Mesenchymal stem cell (in vitro differentiated cells and primary cell): ENCODE measurements at regions not wholly inside any gene's neighbourhood (a gene's known extent, or its start where the extent isn't known, plus 50 kb on each side); places are given as distances from the start of the nearest gene placed in this dataset.

ENCODE experiments used
- DNase-seq: peaks from one replicate; pipeline ENCODE4 v3.0.0-alpha.2; 2013
- H2AFZ ChIP-seq: one replicate; pipeline ENCODE4 v1.6.1; 2013; ENCODE audit warnings: low read depth, mild to moderate bottlenecking, control low read depth, inconsistent platforms, low read length, moderate library complexity
- H2AK5ac ChIP-seq: 2 replicates; pipeline ENCODE4 v1.6.1; 2013; ENCODE audit warnings: low read length, moderate library complexity, mild to moderate bottlenecking, inconsistent platforms; ENCODE audit not compliant: severe bottlenecking
- H2BK120ac ChIP-seq: one replicate; pipeline ENCODE4 v1.6.1; 2013; ENCODE audit warnings: low read depth, mild to moderate bottlenecking, inconsistent platforms, low read length, moderate library complexity
- H2BK12ac ChIP-seq, 2 experiments: one replicate each; pipeline ENCODE4 v1.6.1; 2013; ENCODE audit warnings: inconsistent platforms in 2 of 2, low read length in 2 of 2, mild to moderate bottlenecking in 2 of 2, moderate library complexity in 2 of 2, control low read depth in 1 of 2
- H2BK15ac ChIP-seq: one replicate; pipeline ENCODE4 v1.6.1; 2013; ENCODE audit warnings: mild to moderate bottlenecking, low read depth, inconsistent platforms; ENCODE audit not compliant: poor library complexity, severe bottlenecking
- H2BK5ac ChIP-seq: 2 replicates; pipeline ENCODE4 v1.6.1; 2013; ENCODE audit warnings: low read depth, mild to moderate bottlenecking, low read length, control low read depth, inconsistent platforms; ENCODE audit not compliant: poor library complexity, severe bottlenecking
- H3K14ac ChIP-seq, 2 experiments: one replicate each; pipeline ENCODE4 v1.6.1; 2013; ENCODE audit warnings: inconsistent platforms in 2 of 2, low read length in 2 of 2, control low read depth in 1 of 2, mild to moderate bottlenecking in 1 of 2, moderate library complexity in 1 of 2
- H3K18ac ChIP-seq, 2 experiments: one replicate each; pipeline ENCODE4 v1.6.1; 2013; ENCODE audit warnings: inconsistent platforms in 2 of 2, low read length in 2 of 2, control low read depth in 1 of 2, low read depth in 1 of 2, mild to moderate bottlenecking in 1 of 2
- H3K23ac ChIP-seq, 2 experiments: one replicate each; pipeline ENCODE4 v1.6.1; 2013; ENCODE audit warnings: inconsistent platforms in 2 of 2, low read length in 2 of 2, mild to moderate bottlenecking in 2 of 2, moderate library complexity in 2 of 2, control low read depth in 1 of 2
- H3K27ac ChIP-seq: 2 replicates; pipeline ENCODE4 v1.5.1; 2013; ENCODE audit warnings: mild to moderate bottlenecking, moderate library complexity, low read length, control low read depth, inconsistent platforms; ENCODE audit not compliant: poor library complexity, severe bottlenecking
- H3K27me3 ChIP-seq, 2 experiments: 2 replicates each; pipeline versions ENCODE4 v1.6.1 to v1.7.0; 2013; ENCODE audit warnings: low read length in 2 of 2, mild to moderate bottlenecking in 2 of 2, moderate library complexity in 2 of 2, control low read depth in 1 of 2, inconsistent platforms in 1 of 2; ENCODE audit not compliant: control insufficient read depth in 1 of 2, insufficient read depth in 1 of 2
- H3K36me3 ChIP-seq, 2 experiments: 2 replicates each; pipeline versions ENCODE4 v1.6.1 to v1.7.0; 2013; ENCODE audit warnings: low read length in 2 of 2, control low read depth in 1 of 2, inconsistent platforms in 1 of 2, low read depth in 1 of 2, mild to moderate bottlenecking in 1 of 2; ENCODE audit not compliant: insufficient read depth in 2 of 2, control insufficient read depth in 1 of 2
- H3K4ac ChIP-seq, 2 experiments: one replicate each; pipeline ENCODE4 v1.6.1; 2013; ENCODE audit warnings: inconsistent platforms in 2 of 2, low read length in 2 of 2, mild to moderate bottlenecking in 2 of 2, moderate library complexity in 2 of 2, control low read depth in 1 of 2, low read depth in 1 of 2
- H3K4me1 ChIP-seq: 2 replicates; pipeline ENCODE4 v1.6.1; 2013; ENCODE audit warnings: low read depth, low read length, control low read depth; ENCODE audit not compliant: control insufficient read depth, insufficient read depth
- H3K4me2 ChIP-seq: 2 replicates; pipeline ENCODE4 v1.6.1; 2013; ENCODE audit warnings: low read length, mild to moderate bottlenecking, inconsistent platforms; ENCODE audit not compliant: poor library complexity, severe bottlenecking
- H3K4me3 ChIP-seq, 2 experiments: 2 replicates each; pipeline versions ENCODE4 v1.5.1 to v1.7.0; 2013; ENCODE audit warnings: low read length in 2 of 2, mild to moderate bottlenecking in 2 of 2, control low read depth in 1 of 2, low read depth in 1 of 2; ENCODE audit not compliant: insufficient read depth in 1 of 2
- H3K79me1 ChIP-seq: replicated peaks from 2 replicates; pipeline ENCODE4 v1.6.1; 2013; ENCODE audit warnings: mild to moderate bottlenecking, control low read depth, low read length, inconsistent platforms; ENCODE audit not compliant: poor library complexity, severe bottlenecking
- H3K9ac ChIP-seq: 2 replicates; pipeline ENCODE4 v1.7.0; 2013; ENCODE audit warnings: mild to moderate bottlenecking, low read length, moderate library complexity
- H3K9me3 ChIP-seq: 2 replicates; pipeline ENCODE4 v1.7.0; 2013; ENCODE audit warnings: mild to moderate bottlenecking, low read length; ENCODE audit not compliant: control insufficient read depth
- H4K8ac ChIP-seq: one replicate; pipeline ENCODE4 v1.6.1; 2013; ENCODE audit warnings: inconsistent platforms, mild to moderate bottlenecking, low read length, moderate library complexity
- H4K91ac ChIP-seq: one replicate; pipeline ENCODE4 v1.6.1; 2013; ENCODE audit warnings: mild to moderate bottlenecking, low read length, inconsistent platforms
- WGBS: methylation state at CpG from one replicate; pipeline ENCODE4 v1.1.7; 2013; ENCODE audit warnings: mixed read lengths; 5-methylcytosine and 5-hydroxymethylcytosine counted together

- Histone ChIP-seq H3K9ac (no peak overlapping the region), H2BK5ac (no peak overlapping the region), H2BK15ac (no peak overlapping the region), H3K4me1 (no peaks in the 10 kb centered on the region), H2AFZ (no peak overlapping the region), H3K27me3 (peaks cover 0 to 8% of the 10 kb centered on the region in 2 experiments), H3K27ac (no peak overlapping the region), H2BK120ac (no peak overlapping the region), H3K4me3 (no peak overlapping the region), H3K18ac (no peak overlapping the region), H3K4ac (no peak overlapping the region), H3K14ac (no peak overlapping the region), H3K79me1 (no peaks in the 10 kb centered on the region), H3K4me2 (no peak overlapping the region), H3K23ac (no peak overlapping the region), H2BK12ac (no peak overlapping the region), H3K36me3 (no peaks in the 10 kb centered on the region), H4K8ac (no peak overlapping the region), H3K9me3 (no peaks in the 10 kb centered on the region), H2AK5ac (no peak overlapping the region), H4K91ac (no peak overlapping the region)
- WGBS: 13% methylated on average over 1 of the region's 1 CpG
- no peak for DNase-seq
Observed at GRCh38 chr10:89924261-89924660, 222.9 kb downstream of the KIF20B start.

- Histone ChIP-seq H3K4me2 (no peak overlapping the region), H2AFZ (no peak overlapping the region), H3K27ac (no peak overlapping the region), H2BK120ac (no peak overlapping the region), H2BK5ac (no peak overlapping the region), H4K8ac (no peak overlapping the region), H3K27me3 (no peaks in the 10 kb centered on the region), H3K36me3 (no peaks in the 10 kb centered on the region), H2BK12ac (no peak overlapping the region), H3K18ac (no peak overlapping the region), H3K14ac (no peak overlapping the region), H2AK5ac (no peak overlapping the region), H3K4ac (no peak overlapping the region), H3K79me1 (no peaks in the 10 kb centered on the region), H3K4me1 (no peaks in the 10 kb centered on the region), H3K9me3 (no peaks in the 10 kb centered on the region), H3K23ac (no peak overlapping the region), H3K9ac (no peak overlapping the region), H4K91ac (no peak overlapping the region), H2BK15ac (no peak overlapping the region), H3K4me3 (no peak overlapping the region)
- no peak for DNase-seq
- 92% methylated on average over 2 of the region's 2 CpGs for WGBS
Observed at GRCh38 chr10:89926736-89927135, 225.3 kb downstream of the KIF20B start.

DNA sequence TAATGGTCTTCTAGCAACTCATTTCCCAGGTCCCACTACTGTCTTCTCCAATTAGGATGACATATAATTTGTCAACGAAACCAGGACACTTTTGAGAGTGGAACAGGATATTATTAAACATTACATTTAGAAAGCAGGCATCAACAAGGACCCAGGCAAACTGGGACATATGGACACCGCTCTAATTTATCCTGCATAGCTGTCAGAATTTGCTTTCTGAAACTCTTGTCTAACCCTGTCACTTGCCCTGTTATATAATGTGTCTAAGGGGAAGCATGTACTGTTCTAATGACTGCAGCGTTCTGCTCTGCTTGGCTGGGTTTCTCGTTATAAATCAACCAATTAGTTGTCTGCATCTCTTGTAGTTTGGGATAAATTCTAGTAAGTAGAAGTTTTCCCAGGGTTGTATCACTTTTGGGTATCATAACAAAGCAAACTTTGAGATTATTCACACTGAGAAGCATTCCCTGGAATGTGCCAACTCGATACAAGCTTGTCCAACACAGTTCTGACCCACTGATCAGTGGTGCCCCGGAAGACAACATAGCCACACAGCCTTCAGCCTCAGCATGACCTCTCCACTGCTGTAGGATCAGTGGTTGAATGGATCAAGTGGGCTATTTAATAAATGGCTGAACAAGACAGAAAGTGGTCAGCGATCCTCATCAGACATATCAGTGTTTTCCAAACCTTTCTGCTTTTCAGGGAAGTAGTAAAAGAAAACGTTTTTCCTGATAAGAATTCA, 228.1 kb downstream of the KIF20B start:
- Histone ChIP-seq H2BK15ac (no peak overlapping the region), H3K4me1 (no peaks in the 10 kb centered on the region), H4K91ac (no peak overlapping the region), H3K9ac (no peak overlapping the region), H2BK12ac (no peak overlapping the region), H3K27me3 (no peaks in the 10 kb centered on the region), H2AFZ (no peak overlapping the region), H2BK5ac (no peak overlapping the region), H2AK5ac (no peak overlapping the region), H3K9me3 (no peaks in the 10 kb centered on the region), H3K36me3 (no peaks in the 10 kb centered on the region), H3K23ac (no peak overlapping the region), H3K4me3 (no peak overlapping the region), H3K79me1 (no peaks in the 10 kb centered on the region), H3K14ac (no peak overlapping the region), H2BK120ac (no peak overlapping the region), H3K27ac (no peak overlapping the region), H3K4ac (no peak overlapping the region), H3K4me2 (no peak overlapping the region), H4K8ac (no peak overlapping the region), H3K18ac (no peak overlapping the region)
- WGBS: 78% methylated on average over 6 of the region's 8 CpGs
- no peak for DNase-seq

DNA sequence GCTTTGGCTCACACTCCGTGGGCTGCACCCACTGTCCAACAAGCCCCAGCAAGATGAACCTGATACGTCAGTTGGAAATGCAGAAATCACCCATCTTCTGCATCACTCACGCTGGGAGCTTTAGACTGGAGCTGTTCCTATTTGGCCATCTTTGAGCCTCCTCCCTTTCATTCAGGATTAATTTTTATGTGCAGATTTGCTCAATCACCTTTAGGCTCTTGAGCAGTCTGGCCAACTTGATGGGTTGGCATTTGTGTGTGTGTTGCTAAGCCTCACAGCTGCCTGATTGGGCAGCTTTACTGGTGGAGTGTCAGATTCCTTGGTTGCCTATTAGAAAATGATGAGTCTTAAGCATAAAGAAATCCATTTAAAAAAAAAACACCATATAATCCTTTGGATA, 236.1 kb downstream of the KIF20B start:
- H2BK120ac ChIP-seq: no peak overlapping the region
- no peaks in the 10 kb centered on the region for H3K79me1 ChIP-seq
- H2BK15ac ChIP-seq: no peak overlapping the region
- H3K4ac ChIP-seq: no peak overlapping the region
- no peak overlapping the region for H2AK5ac ChIP-seq
- no peak overlapping the region for H3K23ac ChIP-seq
- H3K9me3 ChIP-seq: no peaks in the 10 kb centered on the region
- H3K14ac ChIP-seq: no peak overlapping the region
- H3K36me3 ChIP-seq: no peaks in the 10 kb centered on the region
- no peak overlapping the region for H2AFZ ChIP-seq
- no peak overlapping the region for H3K4me3 ChIP-seq
- no peak for DNase-seq
- no peak overlapping the region for H3K18ac ChIP-seq
- no peak overlapping the region for H4K8ac ChIP-seq
- no peak overlapping the region for H3K9ac ChIP-seq
- no peaks in the 10 kb centered on the region for H3K27me3 ChIP-seq
- 94% methylated on average over 3 of the region's 3 CpGs for WGBS
- no peak overlapping the region for H3K27ac ChIP-seq
- H3K4me1 ChIP-seq: no peaks in the 10 kb centered on the region
- no peak overlapping the region for H2BK12ac ChIP-seq
- H2BK5ac ChIP-seq: no peak overlapping the region
- H3K4me2 ChIP-seq: no peak overlapping the region
- H4K91ac ChIP-seq: no peak overlapping the region
